ENCODE measurements at regions not wholly inside any gene's neighbourhood (a gene's known extent, or its start where the extent isn't known, plus 50 kb on each side); places are given as distances from the start of the nearest gene placed in this dataset.

GRCh38 chr3:106242781-106243180 is 374.0 kb upstream of the CBLB start:
- Mint-ChIP-seq H3K27ac (no peak overlapping the region), H3K4me3 (no peak overlapping the region), H3K9me3 (no peaks in the 10 kb centered on the region), H3K4me1 (no peaks in the 10 kb centered on the region), H3K27me3 (no peaks in the 10 kb centered on the region), H3K36me3 (no peaks in the 10 kb centered on the region)
- Histone ChIP-seq H3K4me1 (ENCODE audit: control insufficient read depth in 1 of 2, extremely low read depth in 1 of 2, insufficient read depth in 2 of 2, low read length in 2 of 2) (no peaks in the 10 kb centered on the region), H3K36me3 (ENCODE audit: control insufficient read depth in 2 of 2, extremely low read depth in 1 of 2, insufficient read depth in 1 of 2, low read length in 1 of 2) (no peaks in the 10 kb centered on the region), H3K27me3 (replicated peaks in 1 of 2; ENCODE audit: control insufficient read depth in 2 of 2, extremely low read depth in 1 of 2, insufficient read depth in 2 of 2, low read length in 1 of 2) (no peaks in the 10 kb centered on the region), H3K4me3 (ENCODE audit: control insufficient read depth in 1 of 2, extremely low read depth in 1 of 2, low read length in 1 of 2) (no peak overlapping the region), H3K9me3 (no peaks in the 10 kb centered on the region), H3K27ac (ENCODE audit: low read length) (no peak overlapping the region)
- DNase-seq (no peak), ATAC-seq (replicated peaks in 1 of 4) (no peak)
- POLR2A ChIA-PET: no interaction called here
- WGBS (ENCODE audit: insufficient coverage): no CpG with 5 or more reads among the region's 3 CpGs
- CTCF ChIA-PET: no interaction called here

- H3K27ac ChIP-seq (ENCODE audit: low read length): no peak overlapping the region
- H3K36me3 ChIP-seq (ENCODE audit: control insufficient read depth in 2 of 2, extremely low read depth in 1 of 2, insufficient read depth in 1 of 2, low read length in 1 of 2): no peaks in the 10 kb centered on the region
- no peaks in the 10 kb centered on the region for H3K27me3 ChIP-seq (replicated peaks in 1 of 2; ENCODE audit: control insufficient read depth in 2 of 2, extremely low read depth in 1 of 2, insufficient read depth in 2 of 2, low read length in 1 of 2)
- no peaks in the 10 kb centered on the region for H3K4me1 ChIP-seq (ENCODE audit: control insufficient read depth in 1 of 2, extremely low read depth in 1 of 2, insufficient read depth in 2 of 2, low read length in 2 of 2)
- ATAC-seq (replicated peaks in 1 of 4): no peak
- Mint-ChIP-seq H3K27ac (no peak overlapping the region), H3K9me3 (peaks cover 0 to 2% (median 0%) of the 10 kb centered on the region in 3 donors), H3K27me3 (no peaks in the 10 kb centered on the region), H3K4me3 (no peak overlapping the region), H3K4me1 (peaks cover 0 to 4% (median 0%) of the 10 kb centered on the region in 3 donors), H3K36me3 (no peaks in the 10 kb centered on the region)
- no peak for DNase-seq
- CTCF ChIA-PET: interaction anchor here (0.6 kb wide), 2 partner anchors 10 to 264 kb away, joined by 3 read pairs; no protein-coding TSS in a partner anchor
- POLR2A ChIA-PET: interaction anchor here in 1 of 2 donors (0.5 kb wide), 1 partner anchor 401 kb away, joined by 4 read pairs; no protein-coding TSS in a partner anchor
- no peak overlapping the region for H3K4me3 ChIP-seq (ENCODE audit: control insufficient read depth in 1 of 2, extremely low read depth in 1 of 2, low read length in 1 of 2)
- H3K9me3 ChIP-seq: no peaks in the 10 kb centered on the region
These were observed 376.6 kb upstream of the CBLB start for GRCh38 chr3:106245400-106245799.

DNA sequence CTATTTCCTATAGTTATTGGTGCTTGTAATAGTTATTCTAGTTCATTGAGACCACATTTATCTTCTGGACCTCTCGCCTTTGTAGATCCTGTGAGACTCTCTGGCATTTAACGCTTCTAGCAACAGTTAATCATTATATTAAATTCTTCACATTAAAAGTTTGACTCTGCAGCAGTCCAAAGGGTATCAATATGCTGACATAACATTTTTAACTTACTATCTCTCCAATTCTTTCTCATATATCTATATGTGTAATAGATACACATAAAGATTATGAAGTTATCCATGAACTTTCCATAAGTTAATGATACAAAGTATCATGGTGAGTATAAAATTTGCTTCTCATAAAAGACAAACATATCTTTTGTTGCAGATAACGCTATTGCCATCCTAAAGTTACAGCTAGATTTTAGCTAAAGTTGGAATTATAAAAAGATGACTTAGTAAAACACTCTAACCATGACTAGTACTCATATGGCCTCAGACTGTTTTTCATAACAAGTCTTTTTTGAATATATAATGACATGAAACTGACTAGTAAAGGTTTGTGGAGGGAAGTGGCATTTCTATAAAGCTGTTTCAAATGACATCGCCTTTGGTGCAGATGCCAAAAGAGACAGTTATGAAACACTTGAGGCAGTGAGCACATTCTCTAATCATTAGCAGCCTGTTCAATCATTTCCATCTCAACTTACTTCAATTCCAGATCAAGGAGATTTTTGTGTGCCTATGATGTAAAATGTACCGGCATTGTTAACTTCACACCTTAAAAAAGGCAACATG is 379.3 kb upstream of the CBLB start:
- H3K4me1 ChIP-seq (ENCODE audit: control insufficient read depth in 1 of 2, extremely low read depth in 1 of 2, insufficient read depth in 2 of 2, low read length in 2 of 2): no peaks in the 10 kb centered on the region
- Mint-ChIP-seq H3K36me3 (peaks cover 4% of the 10 kb centered on the region), H3K27ac (no peak overlapping the region), H3K4me3 (no peak overlapping the region), H3K27me3 (no peaks in the 10 kb centered on the region), H3K9me3 (peaks cover 3 to 11% (median 4%) of the 10 kb centered on the region in 3 donors), H3K4me1 (peaks cover 0 to 6% (median 0%) of the 10 kb centered on the region in 3 donors)
- H3K27ac ChIP-seq (ENCODE audit: low read length): no peak overlapping the region
- ChIA-PET POLR2A (no interaction called here), CTCF (no interaction called here)
- peaks cover 0 to 5% of the 10 kb centered on the region in 2 experiments for H3K27me3 ChIP-seq (replicated peaks in 1 of 2; ENCODE audit: control insufficient read depth in 2 of 2, extremely low read depth in 1 of 2, insufficient read depth in 2 of 2, low read length in 1 of 2)
- H3K4me3 ChIP-seq (ENCODE audit: control insufficient read depth in 1 of 2, extremely low read depth in 1 of 2, low read length in 1 of 2): no peak overlapping the region
- ATAC-seq (replicated peaks in 1 of 4) (no peak), DNase-seq (no peak)
- WGBS (ENCODE audit: insufficient coverage): no CpG with 5 or more reads among the region's 5 CpGs
- no peaks in the 10 kb centered on the region for H3K9me3 ChIP-seq
- H3K36me3 ChIP-seq (ENCODE audit: control insufficient read depth in 2 of 2, extremely low read depth in 1 of 2, insufficient read depth in 1 of 2, low read length in 1 of 2): no peaks in the 10 kb centered on the region

DNA sequence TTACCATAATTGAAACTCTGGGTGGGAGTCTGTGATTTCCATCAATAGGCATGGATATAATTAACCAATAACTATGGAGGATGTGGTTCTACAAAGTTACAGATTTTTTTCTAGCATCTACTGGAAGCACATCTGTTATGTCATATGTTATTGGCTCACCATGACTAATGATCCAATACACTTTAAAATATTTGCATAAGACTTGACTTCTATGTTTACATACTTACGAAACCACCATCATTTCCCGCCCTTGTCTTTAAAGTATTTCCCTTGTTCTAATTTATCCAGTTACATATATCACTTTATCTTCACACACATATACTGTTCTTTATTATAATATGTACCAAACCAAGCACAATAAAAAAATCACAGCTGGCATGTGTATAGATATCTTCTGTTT is 380.3 kb upstream of the CBLB start:
- H3K4me1 ChIP-seq (ENCODE audit: control insufficient read depth in 1 of 2, extremely low read depth in 1 of 2, insufficient read depth in 2 of 2, low read length in 2 of 2): no peaks in the 10 kb centered on the region
- no peaks in the 10 kb centered on the region for H3K27me3 Mint-ChIP-seq
- peaks cover 3 to 11% (median 4%) of the 10 kb centered on the region in 3 donors for H3K9me3 Mint-ChIP-seq
- no CpG with 5 or more reads among the region's 2 CpGs for WGBS (ENCODE audit: insufficient coverage)
- peaks cover 0 to 6% (median 0%) of the 10 kb centered on the region in 3 donors for H3K4me1 Mint-ChIP-seq
- peaks cover 0 to 5% of the 10 kb centered on the region in 2 experiments for H3K27me3 ChIP-seq (replicated peaks in 1 of 2; ENCODE audit: control insufficient read depth in 2 of 2, extremely low read depth in 1 of 2, insufficient read depth in 2 of 2, low read length in 1 of 2)
- H3K36me3 Mint-ChIP-seq: peaks cover 4% of the 10 kb centered on the region
- ChIA-PET CTCF (no interaction called here), POLR2A (interaction anchor here in 1 of 2 donors (0.6 kb wide), 1 partner anchor 65 kb away, joined by 3 read pairs; no protein-coding TSS in a partner anchor)
- no peak overlapping the region for H3K27ac Mint-ChIP-seq
- H3K27ac ChIP-seq (ENCODE audit: low read length): no peak overlapping the region
- ATAC-seq (replicated peaks in 1 of 4) (no peak), DNase-seq (no peak)
- no peak overlapping the region for H3K4me3 ChIP-seq (ENCODE audit: control insufficient read depth in 1 of 2, extremely low read depth in 1 of 2, low read length in 1 of 2)
- H3K9me3 ChIP-seq: no peaks in the 10 kb centered on the region
- H3K36me3 ChIP-seq (ENCODE audit: control insufficient read depth in 2 of 2, extremely low read depth in 1 of 2, insufficient read depth in 1 of 2, low read length in 1 of 2): no peaks in the 10 kb centered on the region
- no peak overlapping the region for H3K4me3 Mint-ChIP-seq

DNA sequence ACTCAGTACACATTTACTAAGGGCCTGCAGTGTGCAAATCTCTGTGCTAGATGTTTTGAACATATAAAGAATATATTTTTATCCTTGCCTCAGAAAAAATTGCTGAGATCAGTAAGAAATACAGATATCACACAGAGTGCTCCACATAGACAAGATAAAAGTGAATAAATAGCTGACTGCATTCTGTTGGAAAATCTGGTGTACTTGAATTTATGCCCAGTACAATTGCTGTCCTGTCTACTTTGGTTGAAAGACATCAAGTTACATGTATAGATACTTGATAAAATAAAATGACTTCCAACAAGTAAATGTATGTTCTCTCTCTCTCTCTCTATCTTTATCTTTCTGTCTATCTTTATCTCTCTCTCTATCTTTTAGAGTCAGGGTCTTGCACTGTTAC is 381.2 kb upstream of the CBLB start:
- Histone ChIP-seq H3K9me3 (no peaks in the 10 kb centered on the region), H3K4me3 (ENCODE audit: control insufficient read depth in 1 of 2, extremely low read depth in 1 of 2, low read length in 1 of 2) (no peak overlapping the region), H3K27me3 (replicated peaks in 1 of 2; ENCODE audit: control insufficient read depth in 2 of 2, extremely low read depth in 1 of 2, insufficient read depth in 2 of 2, low read length in 1 of 2) (peaks cover 0 to 5% of the 10 kb centered on the region in 2 experiments), H3K36me3 (ENCODE audit: control insufficient read depth in 2 of 2, extremely low read depth in 1 of 2, insufficient read depth in 1 of 2, low read length in 1 of 2) (no peaks in the 10 kb centered on the region), H3K4me1 (ENCODE audit: control insufficient read depth in 1 of 2, extremely low read depth in 1 of 2, insufficient read depth in 2 of 2, low read length in 2 of 2) (no peaks in the 10 kb centered on the region), H3K27ac (ENCODE audit: low read length) (no peak overlapping the region)
- DNase-seq: no peak
- Mint-ChIP-seq H3K4me3 (no peak overlapping the region), H3K27ac (no peak overlapping the region), H3K27me3 (no peaks in the 10 kb centered on the region), H3K4me1 (peaks cover 0 to 6% (median 0%) of the 10 kb centered on the region in 3 donors), H3K36me3 (peaks cover 4% of the 10 kb centered on the region), H3K9me3 (peaks cover 3 to 11% (median 4%) of the 10 kb centered on the region in 3 donors)
- no peak for ATAC-seq (replicated peaks in 1 of 4)
- POLR2A ChIA-PET: interaction anchor here in 1 of 2 donors (0.6 kb wide), 1 partner anchor 65 kb away, joined by 3 read pairs; no protein-coding TSS in a partner anchor
- CTCF ChIA-PET: interaction anchor here in 1 of 2 donors (0.6 kb wide), 1 partner anchor 130 kb away, joined by 3 read pairs; no protein-coding TSS in a partner anchor

GRCh38 chr3:106251160-106251892 is 382.5 kb upstream of the CBLB start:
- peaks cover 0 to 6% (median 0%) of the 10 kb centered on the region in 3 donors for H3K4me1 Mint-ChIP-seq
- peaks cover 4% of the 10 kb centered on the region for H3K36me3 Mint-ChIP-seq
- ATAC-seq (replicated peaks in 1 of 4) (no peak), DNase-seq (no peak)
- 100% methylated on average over 1 of the region's 2 CpGs for WGBS (ENCODE audit: insufficient coverage)
- H3K27ac Mint-ChIP-seq: no peak overlapping the region
- ChIA-PET CTCF (no interaction called here), POLR2A (no interaction called here)
- H3K4me3 ChIP-seq (ENCODE audit: control insufficient read depth in 1 of 2, extremely low read depth in 1 of 2, low read length in 1 of 2): no peak overlapping the region
- no peaks in the 10 kb centered on the region for H3K27me3 Mint-ChIP-seq
- H3K27me3 ChIP-seq (replicated peaks in 1 of 2; ENCODE audit: control insufficient read depth in 2 of 2, extremely low read depth in 1 of 2, insufficient read depth in 2 of 2, low read length in 1 of 2): peaks cover 0 to 5% of the 10 kb centered on the region in 2 experiments
- H3K9me3 Mint-ChIP-seq: peaks cover 3 to 11% (median 4%) of the 10 kb centered on the region in 3 donors
- H3K27ac ChIP-seq (ENCODE audit: low read length): no peak overlapping the region
- no peaks in the 10 kb centered on the region for H3K9me3 ChIP-seq
- no peak overlapping the region for H3K4me3 Mint-ChIP-seq
- H3K4me1 ChIP-seq (ENCODE audit: control insufficient read depth in 1 of 2, extremely low read depth in 1 of 2, insufficient read depth in 2 of 2, low read length in 2 of 2): no peaks in the 10 kb centered on the region
- H3K36me3 ChIP-seq (ENCODE audit: control insufficient read depth in 2 of 2, extremely low read depth in 1 of 2, insufficient read depth in 1 of 2, low read length in 1 of 2): no peaks in the 10 kb centered on the region
